Neural progenitor cell (in vitro differentiated cells): ENCODE measurements at regions not wholly inside any gene's neighbourhood (a gene's known extent, or its start where the extent isn't known, plus 50 kb on each side); places are given as distances from the start of the nearest gene placed in this dataset.

Source experiments
- DNase-seq: peaks from one replicate; pipeline ENCODE4 v3.0.0-alpha.2; 2016; ENCODE audit warnings: low spot score
- H2AFZ ChIP-seq: fragments of 200-600 bp; sonication (generic); replicated peaks from 2 replicates; pipeline ENCODE4 v1.6.1; 2016; ENCODE audit warnings: antibody characterized with exemption
- H3F3A ChIP-seq: fragments of 200-600 bp; sonication (generic); 2 replicates; pipeline ENCODE4 v1.6.1; 2016; ENCODE audit warnings: antibody characterized with exemption, low read depth
- H3K27ac ChIP-seq: fragments of 200-600 bp; sonication (generic); 2 replicates; pipeline ENCODE4 v1.5.1; 2016; ENCODE audit warnings: mild to moderate bottlenecking
- H3K27me3 ChIP-seq: fragments of 200-600 bp; sonication (generic); 2 replicates; pipeline ENCODE4 v1.6.1; 2016; ENCODE audit warnings: mild to moderate bottlenecking, moderate library complexity
- H3K36me3 ChIP-seq: fragments of 200-600 bp; sonication (generic); 2 replicates; pipeline ENCODE4 v1.5.1; 2016
- H3K4me1 ChIP-seq: fragments of 200-600 bp; sonication (generic); 2 replicates; pipeline ENCODE4 v1.6.1; 2016; ENCODE audit warnings: mixed run types
- H3K4me2 ChIP-seq: fragments of 200-600 bp; sonication (generic); 2 replicates; pipeline ENCODE4 v1.6.1; 2016
- H3K4me3 ChIP-seq: fragments of 200-600 bp; sonication (generic); 2 replicates; pipeline ENCODE4 v1.5.1; 2016
- H3K79me2 ChIP-seq: fragments of 200-600 bp; sonication (generic); 2 replicates; pipeline ENCODE4 v1.6.1; 2016; ENCODE audit warnings: low read depth
- H3K9ac ChIP-seq: fragments of 200-600 bp; sonication (generic); 2 replicates; pipeline ENCODE4 v1.6.1; 2016
- H3K9me3 ChIP-seq: fragments of 200-600 bp; sonication (generic); 2 replicates; pipeline ENCODE4 v1.5.1; 2016; ENCODE audit warnings: low read depth
- H4K20me1 ChIP-seq: fragments of 200-600 bp; sonication (generic); 2 replicates; pipeline ENCODE4 v1.6.1; 2016; ENCODE audit warnings: low read depth
- H3K27ac Mint-ChIP-seq: 3 replicates; pipeline ENCODE4 v1.8.0; 2021; ENCODE audit warnings: mixed read lengths
- H3K27me3 Mint-ChIP-seq: 2 replicates; pipeline ENCODE4 v1.8.0; 2022; ENCODE audit warnings: low read depth, mild to moderate bottlenecking, inconsistent platforms, moderate library complexity, mixed read lengths; ENCODE audit not compliant: insufficient read depth
- H3K36me3 Mint-ChIP-seq: 3 replicates; pipeline ENCODE4 v1.8.0; 2021; ENCODE audit warnings: mixed read lengths
- H3K4me1 Mint-ChIP-seq: 3 replicates; pipeline ENCODE4 v1.8.0; 2021; ENCODE audit warnings: mixed read lengths
- H3K4me3 Mint-ChIP-seq: 3 replicates; pipeline ENCODE4 v1.8.0; 2021; ENCODE audit warnings: mild to moderate bottlenecking, moderate library complexity, mixed read lengths
- H3K9me3 Mint-ChIP-seq: 3 replicates; pipeline ENCODE4 v1.8.0; 2020; ENCODE audit warnings: mixed read lengths
- CTCF ChIP-seq: fragments of 200-600 bp; sonication (generic); IDR thresholded peaks from 2 replicates; pipeline ENCODE4 v1.5.1; 2017; ENCODE audit warnings: antibody characterized with exemption, mild to moderate bottlenecking
- EZH2 ChIP-seq: fragments of 200-600 bp; sonication (generic); IDR thresholded peaks from 2 replicates; pipeline ENCODE4 v1.6.1; 2017; ENCODE audit warnings: antibody characterized with exemption, mild to moderate bottlenecking, moderate library complexity
- EZH2phosphoT487 ChIP-seq: fragments of 200-600 bp; sonication (generic); IDR thresholded peaks from 2 replicates; pipeline ENCODE4 v1.6.1; 2017; ENCODE audit warnings: antibody characterized with exemption

GRCh38 chr1:87918398-87918797, 589.7 kb downstream of the LMO4 start:
- Mint-ChIP-seq H3K9me3 (peaks cover 7% of the 10 kb centered on the region), H3K36me3 (no peaks in the 10 kb centered on the region), H3K4me1 (no peaks in the 10 kb centered on the region), H3K4me3 (no peak overlapping the region), H3K27me3 (no peaks in the 10 kb centered on the region), H3K27ac (no peak overlapping the region)
- TF ChIP-seq CTCF (no peak), EZH2phosphoT487 (no peak), EZH2 (no peak)
- Histone ChIP-seq H3K9ac (no peak overlapping the region), H3K27ac (no peak overlapping the region), H3K4me2 (no peak overlapping the region), H2AFZ (no peak overlapping the region), H3K9me3 (no peaks in the 10 kb centered on the region), H3K27me3 (no peaks in the 10 kb centered on the region), H3K4me3 (no peak overlapping the region), H4K20me1 (no peaks in the 10 kb centered on the region), H3K36me3 (no peaks in the 10 kb centered on the region), H3F3A (no peaks in the 10 kb centered on the region), H3K4me1 (no peaks in the 10 kb centered on the region), H3K79me2 (no peaks in the 10 kb centered on the region)
- DNase-seq, result no peak

GRCh38 chr1:87922885-87923284, 594.2 kb downstream of the LMO4 start:
- Histone ChIP-seq H3K9ac (no peak overlapping the region), H3K36me3 (no peaks in the 10 kb centered on the region), H3K4me2 (no peak overlapping the region), H4K20me1 (no peaks in the 10 kb centered on the region), H3K27ac (no peak overlapping the region), H3K27me3 (no peaks in the 10 kb centered on the region), H3K79me2 (no peaks in the 10 kb centered on the region), H3K9me3 (no peaks in the 10 kb centered on the region), H3F3A (no peaks in the 10 kb centered on the region), H3K4me3 (no peak overlapping the region), H2AFZ (no peak overlapping the region), H3K4me1 (peaks cover 3% of the 10 kb centered on the region)
- TF ChIP-seq EZH2 (no peak), EZH2phosphoT487 (no peak), CTCF (no peak)
- H3K27ac Mint-ChIP-seq, result no peak overlapping the region
- H3K4me1 Mint-ChIP-seq, result peaks cover 4% of the 10 kb centered on the region
- no peak for DNase-seq
- H3K27me3 Mint-ChIP-seq, result peaks cover 2% of the 10 kb centered on the region
- no peak overlapping the region for H3K4me3 Mint-ChIP-seq
- H3K9me3 Mint-ChIP-seq, result no peaks in the 10 kb centered on the region
- H3K36me3 Mint-ChIP-seq, result no peaks in the 10 kb centered on the region

GRCh38 chr1:87926131-87926830, 597.6 kb downstream of the LMO4 start:
- Histone ChIP-seq H3K4me2 (no peak overlapping the region), H2AFZ (no peak overlapping the region), H4K20me1 (no peaks in the 10 kb centered on the region), H3K9me3 (peaks cover 5% of the 10 kb centered on the region), H3K4me1 (peaks cover 5% of the 10 kb centered on the region), H3K79me2 (no peaks in the 10 kb centered on the region), H3K36me3 (no peaks in the 10 kb centered on the region), H3F3A (no peaks in the 10 kb centered on the region), H3K27ac (no peak overlapping the region), H3K9ac (no peak overlapping the region), H3K27me3 (no peaks in the 10 kb centered on the region), H3K4me3 (no peak overlapping the region)
- Mint-ChIP-seq H3K9me3 (no peaks in the 10 kb centered on the region), H3K4me3 (no peak overlapping the region), H3K36me3 (no peaks in the 10 kb centered on the region), H3K27me3 (peaks cover 2% of the 10 kb centered on the region), H3K4me1 (peaks cover 6% of the 10 kb centered on the region), H3K27ac (no peak overlapping the region)
- DNase-seq, result no peak
- TF ChIP-seq EZH2phosphoT487 (no peak), EZH2 (no peak), CTCF (no peak)
